Panc1 (cell line): ENCODE measurements at regions not wholly inside any gene's neighbourhood (a gene's known extent, or its start where the extent isn't known, plus 50 kb on each side); places are given as distances from the start of the nearest gene placed in this dataset.

Experiments used
- ATAC-seq: fragments of 200-7000 bp; cut with Tn5 transposase; 2 replicates; pipeline ENCODE4 v1.9.1; 2020; ENCODE audit warnings: mild to moderate bottlenecking, moderate library complexity
- BruUV-seq: library from RNA; stranded (reverse); fragments of 400-500 nt; replicated peaks from 2 replicates; lab custom pipeline; 2021; lab: Mats Ljungman, UMichigan
- CTCF ChIA-PET: fragments of 300-600 bp; sonication (Branson Sonifier 250); formaldehyde crosslinking; loops from one replicate; lab custom pipeline; 2022; ENCODE audit warnings: antibody characterized with exemption; lab: Charles Lee
- POLR2A ChIA-PET: fragments of 300-600 bp; sonication (Branson Sonifier 250); formaldehyde crosslinking; loops from one replicate; lab custom pipeline; 2022; ENCODE audit warnings: antibody characterized with exemption; lab: Charles Lee
- DNase-seq: peaks from one replicate; pipeline ENCODE4 v3.0.0-alpha.2; 2010; ENCODE audit warnings: low read depth, low spot score
- H3K27ac ChIP-seq: 2 replicates; pipeline ENCODE4 v1.5.1; 2011; ENCODE audit warnings: mild to moderate bottlenecking, low read length, inconsistent platforms
- H3K27me3 ChIP-seq: fragments of 200-500 bp; sonication (Bioruptor generic); 2 replicates; pipeline ENCODE4 v1.6.0; 2014; ENCODE audit warnings: low read length, inconsistent platforms; ENCODE audit not compliant: control insufficient read depth, insufficient read depth
- H3K36me3 ChIP-seq: fragments of 200-500 bp; sonication (Bioruptor generic); 2 replicates; pipeline ENCODE4 v1.5.1; 2014; ENCODE audit warnings: inconsistent platforms, mild to moderate bottlenecking, low read length, moderate library complexity; ENCODE audit not compliant: control insufficient read depth, insufficient read depth
- H3K4me1 ChIP-seq: 2 replicates; pipeline ENCODE4 v1.5.1; 2011; ENCODE audit warnings: inconsistent platforms, mild to moderate bottlenecking, low read length, moderate library complexity; ENCODE audit not compliant: control insufficient read depth, insufficient read depth
- H3K4me3 ChIP-seq, 2 experiments: 2 replicates each; pipeline ENCODE4 v1.5.1; 2011 to 2012; ENCODE audit warnings: low read depth in 2 of 2, low read length in 2 of 2, mild to moderate bottlenecking in 2 of 2, inconsistent platforms in 1 of 2, moderate library complexity in 1 of 2
- H3K9me3 ChIP-seq: fragments of 200-500 bp; sonication (Bioruptor generic); 2 replicates; pipeline ENCODE4 v1.5.1; 2014; ENCODE audit warnings: low read depth, mild to moderate bottlenecking, inconsistent platforms, low read length, moderate library complexity; ENCODE audit not compliant: control insufficient read depth, insufficient read depth
- POLR2AphosphoS5 ChIP-seq: IDR thresholded peaks from 2 replicates; pipeline ENCODE4 v1.6.1; 2012; ENCODE audit warnings: mild to moderate bottlenecking, low read depth, low read length, moderate library complexity
- SIN3A ChIP-seq: IDR thresholded peaks from 2 replicates; pipeline ENCODE4 v1.6.1; 2012; ENCODE audit warnings: low read depth, mild to moderate bottlenecking, low read length, moderate library complexity, borderline replicate concordance; ENCODE audit not compliant: insufficient read depth
- TCF7L2 ChIP-seq: IDR thresholded peaks from 2 replicates; pipeline ENCODE4 v1.6.1; 2011; ENCODE audit warnings: mild to moderate bottlenecking, low read depth, low read length, inconsistent platforms
- in situ Hi-C: cut with HindIII; loops from 2 replicates; pipeline ENCODE4 v1.10.0; 2016; ENCODE audit warnings: low sequenced_read_pairs, low pct_unique_long_range_greater_than_20kb
- intact Hi-C: fragments of 100-400 bp; cut with micrococcal nuclease; formaldehyde crosslinking; loops from one replicate; pipeline ENCODE4 v1.10.0; 2022; ENCODE audit not compliant: unreplicated experiment
- TF ChIP-seq, protein P1 (sequence below): fragments of 450-650 bp; IDR thresholded peaks from 2 replicates; pipeline ENCODE4 v1.5.1; 2017; ENCODE audit warnings: mild to moderate bottlenecking
- TF ChIP-seq, protein P2 (sequence below), 2 experiments: IDR thresholded peaks; 2 replicates each; pipeline ENCODE4 v1.6.1; 2011 to 2012; ENCODE audit warnings: low read depth in 2 of 2, control low read depth in 1 of 2, low read length in 1 of 2, mild to moderate bottlenecking in 1 of 2, moderate library complexity in 1 of 2; ENCODE audit not compliant: insufficient read depth in 1 of 2

DNA sequence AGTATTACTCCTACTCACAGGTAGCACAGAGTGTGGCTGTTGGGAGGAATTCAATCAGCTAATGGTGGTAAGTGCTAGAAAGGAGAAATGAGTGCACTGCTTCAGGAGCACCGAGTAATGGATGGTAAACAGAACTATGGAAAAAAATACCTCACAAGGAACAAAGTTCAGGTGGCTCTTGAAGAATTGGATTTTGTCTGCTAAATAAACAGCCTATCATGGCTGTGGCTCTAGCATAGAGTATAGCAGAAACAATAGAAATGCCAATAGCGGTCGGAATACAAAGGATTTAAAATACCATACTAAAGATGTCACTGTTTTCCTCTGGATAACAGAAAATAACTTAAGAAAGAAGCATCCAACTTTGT is 482.5 kb downstream of the NUP35 start:
- H3K9me3 ChIP-seq, result no peaks in the 10 kb centered on the region
- no peak overlapping the region for H3K4me3 ChIP-seq
- no peak for DNase-seq
- ChIA-PET POLR2A (no interaction called here), CTCF (no interaction called here)
- ATAC-seq, result no peak
- no peak for TF ChIP-seq TCF7L2
- no peak for TF ChIP-seq SIN3A
- TF ChIP-seq, protein P1, sequence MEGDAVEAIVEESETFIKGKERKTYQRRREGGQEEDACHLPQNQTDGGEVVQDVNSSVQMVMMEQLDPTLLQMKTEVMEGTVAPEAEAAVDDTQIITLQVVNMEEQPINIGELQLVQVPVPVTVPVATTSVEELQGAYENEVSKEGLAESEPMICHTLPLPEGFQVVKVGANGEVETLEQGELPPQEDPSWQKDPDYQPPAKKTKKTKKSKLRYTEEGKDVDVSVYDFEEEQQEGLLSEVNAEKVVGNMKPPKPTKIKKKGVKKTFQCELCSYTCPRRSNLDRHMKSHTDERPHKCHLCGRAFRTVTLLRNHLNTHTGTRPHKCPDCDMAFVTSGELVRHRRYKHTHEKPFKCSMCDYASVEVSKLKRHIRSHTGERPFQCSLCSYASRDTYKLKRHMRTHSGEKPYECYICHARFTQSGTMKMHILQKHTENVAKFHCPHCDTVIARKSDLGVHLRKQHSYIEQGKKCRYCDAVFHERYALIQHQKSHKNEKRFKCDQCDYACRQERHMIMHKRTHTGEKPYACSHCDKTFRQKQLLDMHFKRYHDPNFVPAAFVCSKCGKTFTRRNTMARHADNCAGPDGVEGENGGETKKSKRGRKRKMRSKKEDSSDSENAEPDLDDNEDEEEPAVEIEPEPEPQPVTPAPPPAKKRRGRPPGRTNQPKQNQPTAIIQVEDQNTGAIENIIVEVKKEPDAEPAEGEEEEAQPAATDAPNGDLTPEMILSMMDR, result no peak
- no peak for TF ChIP-seq POLR2AphosphoS5
- TF ChIP-seq, protein P2, sequence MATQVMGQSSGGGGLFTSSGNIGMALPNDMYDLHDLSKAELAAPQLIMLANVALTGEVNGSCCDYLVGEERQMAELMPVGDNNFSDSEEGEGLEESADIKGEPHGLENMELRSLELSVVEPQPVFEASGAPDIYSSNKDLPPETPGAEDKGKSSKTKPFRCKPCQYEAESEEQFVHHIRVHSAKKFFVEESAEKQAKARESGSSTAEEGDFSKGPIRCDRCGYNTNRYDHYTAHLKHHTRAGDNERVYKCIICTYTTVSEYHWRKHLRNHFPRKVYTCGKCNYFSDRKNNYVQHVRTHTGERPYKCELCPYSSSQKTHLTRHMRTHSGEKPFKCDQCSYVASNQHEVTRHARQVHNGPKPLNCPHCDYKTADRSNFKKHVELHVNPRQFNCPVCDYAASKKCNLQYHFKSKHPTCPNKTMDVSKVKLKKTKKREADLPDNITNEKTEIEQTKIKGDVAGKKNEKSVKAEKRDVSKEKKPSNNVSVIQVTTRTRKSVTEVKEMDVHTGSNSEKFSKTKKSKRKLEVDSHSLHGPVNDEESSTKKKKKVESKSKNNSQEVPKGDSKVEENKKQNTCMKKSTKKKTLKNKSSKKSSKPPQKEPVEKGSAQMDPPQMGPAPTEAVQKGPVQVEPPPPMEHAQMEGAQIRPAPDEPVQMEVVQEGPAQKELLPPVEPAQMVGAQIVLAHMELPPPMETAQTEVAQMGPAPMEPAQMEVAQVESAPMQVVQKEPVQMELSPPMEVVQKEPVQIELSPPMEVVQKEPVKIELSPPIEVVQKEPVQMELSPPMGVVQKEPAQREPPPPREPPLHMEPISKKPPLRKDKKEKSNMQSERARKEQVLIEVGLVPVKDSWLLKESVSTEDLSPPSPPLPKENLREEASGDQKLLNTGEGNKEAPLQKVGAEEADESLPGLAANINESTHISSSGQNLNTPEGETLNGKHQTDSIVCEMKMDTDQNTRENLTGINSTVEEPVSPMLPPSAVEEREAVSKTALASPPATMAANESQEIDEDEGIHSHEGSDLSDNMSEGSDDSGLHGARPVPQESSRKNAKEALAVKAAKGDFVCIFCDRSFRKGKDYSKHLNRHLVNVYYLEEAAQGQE (IDR thresholded peaks at IDR 0.05; ENCODE audit: insufficient read depth in 1 of 2, low read depth in 2 of 2, low read length in 1 of 2), result no peak
- no peaks in the 10 kb centered on the region for H3K4me1 ChIP-seq
- in situ Hi-C loops (no loop called here), intact Hi-C loops (no loop called here)
- H3K27ac ChIP-seq, result no peak overlapping the region
- BruUV-seq, result no TSS peak
- no peaks in the 10 kb centered on the region for H3K36me3 ChIP-seq
- no peaks in the 10 kb centered on the region for H3K27me3 ChIP-seq

DNA sequence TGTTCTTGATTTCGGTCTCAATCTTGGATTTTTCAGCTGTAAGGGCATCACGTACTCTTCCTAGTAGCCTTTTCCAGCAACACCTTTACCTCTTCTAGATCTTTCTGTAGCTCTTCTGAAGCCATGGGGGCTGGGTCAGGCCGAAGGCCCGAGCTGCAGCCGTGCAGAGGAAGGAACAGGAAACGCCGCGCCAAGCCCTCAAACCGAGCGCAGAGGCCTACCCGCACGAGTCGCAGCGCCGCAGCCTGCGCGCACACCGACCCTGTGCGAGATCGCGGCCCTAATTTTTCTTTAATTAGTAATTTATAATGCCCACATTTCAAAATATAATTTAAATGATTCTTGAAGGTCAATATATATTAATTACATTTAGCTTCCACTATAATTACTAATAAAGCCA is 483.8 kb downstream of the NUP35 start:
- CTCF ChIA-PET, result no interaction called here
- Histone ChIP-seq H3K27ac (no peak overlapping the region), H3K36me3 (no peaks in the 10 kb centered on the region), H3K4me1 (no peaks in the 10 kb centered on the region), H3K27me3 (no peaks in the 10 kb centered on the region), H3K4me3 (no peak overlapping the region), H3K9me3 (no peaks in the 10 kb centered on the region)
- BruUV-seq, result no TSS peak
- intact Hi-C loops, result no loop called here
- POLR2A ChIA-PET, result no interaction called here
- TF ChIP-seq TCF7L2, result no peak
- TF ChIP-seq, protein P1, result no peak
- TF ChIP-seq, protein P2 (IDR thresholded peaks at IDR 0.05; ENCODE audit: insufficient read depth in 1 of 2, low read depth in 2 of 2, low read length in 1 of 2), result no peak
- in situ Hi-C loops, result no loop called here
- ATAC-seq, result no peak
- DNase-seq, result no peak
